ENCODE measurements at regions not wholly inside any gene's neighbourhood (a gene's known extent, or its start where the extent isn't known, plus 50 kb on each side); places are given as distances from the start of the nearest gene placed in this dataset.

DNA sequence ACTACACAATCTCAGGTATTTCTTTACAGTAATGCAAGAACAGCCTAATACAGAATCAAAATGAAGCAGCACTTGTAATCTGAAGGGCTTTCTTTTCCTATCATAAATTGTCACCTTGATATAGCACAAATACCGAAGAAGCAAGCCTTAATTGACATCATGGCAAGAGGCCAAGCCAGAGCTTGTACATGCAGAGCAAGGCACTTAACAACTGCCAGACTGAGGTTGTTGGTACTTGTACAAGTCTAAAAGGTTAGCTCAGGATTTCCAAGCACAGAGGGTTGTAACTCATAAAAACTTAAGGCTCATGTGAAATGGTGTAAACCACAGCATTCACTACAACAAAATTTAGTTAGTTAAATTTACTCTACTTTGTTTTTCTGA, 158.8 kb upstream of the SPEF2 start:
- peak; percentile 59 for ATAC-seq

DNA sequence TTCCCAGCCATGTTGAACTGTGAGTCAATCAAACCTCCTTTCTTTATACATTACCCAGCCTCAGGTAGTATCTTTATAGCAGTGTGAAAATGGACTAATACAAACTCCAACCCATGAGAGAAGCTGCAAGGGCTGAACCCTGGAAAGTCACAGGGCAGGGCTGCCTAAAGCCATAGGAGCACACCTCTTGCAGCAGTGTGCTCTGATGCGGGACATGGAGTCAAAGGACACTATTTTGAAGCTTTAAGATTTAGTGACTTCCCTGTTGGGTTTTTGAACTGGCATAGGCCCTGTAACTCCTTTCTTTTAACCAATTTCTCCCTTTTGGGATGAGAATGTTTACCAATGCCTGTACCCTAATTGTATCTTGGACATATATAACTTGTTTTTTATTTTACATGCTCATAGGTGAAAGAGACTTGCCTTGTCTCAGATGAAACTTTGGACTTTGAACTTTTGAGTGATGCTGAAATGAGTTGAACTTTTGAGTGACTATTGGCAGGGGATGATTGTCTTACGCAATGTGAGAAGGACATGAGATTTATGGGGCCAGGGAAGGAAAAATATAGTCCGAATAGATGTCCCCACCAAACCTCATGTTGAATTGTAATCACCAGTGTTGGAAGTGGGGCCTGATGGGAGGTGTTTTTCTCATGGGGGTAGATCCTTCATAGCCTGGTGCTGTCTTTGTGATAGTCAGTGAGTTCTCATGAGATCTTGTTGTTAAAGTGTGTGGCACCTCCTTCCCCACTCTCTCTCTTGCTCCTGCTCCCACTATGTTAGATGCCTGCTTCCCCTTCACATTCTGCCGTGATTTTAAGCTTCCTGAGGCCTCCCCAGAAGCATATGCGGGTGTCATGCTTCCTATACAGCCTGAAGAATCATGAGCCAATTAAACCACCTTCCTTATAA, 159.5 kb upstream of the SPEF2 start:
- H3K4me1 ChIP-seq: no peaks in the 10 kb centered on the region
- intact Hi-C loops (cut with DNase I): no loop called here
- DNase-seq (no peak), ATAC-seq (peak; percentile 12)
- H3K4me3 ChIP-seq: no peak overlapping the region
- no peaks in the 10 kb centered on the region for H3K36me3 ChIP-seq
- no peak overlapping the region for H3K27ac ChIP-seq
- H3K27me3 ChIP-seq: no peaks in the 10 kb centered on the region
- TF ChIP-seq CTCF (IDR thresholded peaks at IDR 0.05): no peak
- no peaks in the 10 kb centered on the region for H3K9me3 ChIP-seq

More for the DNA sequence above, 158.8 kb upstream of the SPEF2 start:
- Histone ChIP-seq H3K4me1 (no peaks in the 10 kb centered on the region), H3K27ac (no peak overlapping the region), H3K4me3 (no peak overlapping the region), H3K9me3 (no peaks in the 10 kb centered on the region), H3K36me3 (no peaks in the 10 kb centered on the region), H3K27me3 (no peaks in the 10 kb centered on the region)
- DNase-seq: no peak
- no peak for TF ChIP-seq CTCF (IDR thresholded peaks at IDR 0.05)
- intact Hi-C loops (cut with DNase I): no loop called here

DNA sequence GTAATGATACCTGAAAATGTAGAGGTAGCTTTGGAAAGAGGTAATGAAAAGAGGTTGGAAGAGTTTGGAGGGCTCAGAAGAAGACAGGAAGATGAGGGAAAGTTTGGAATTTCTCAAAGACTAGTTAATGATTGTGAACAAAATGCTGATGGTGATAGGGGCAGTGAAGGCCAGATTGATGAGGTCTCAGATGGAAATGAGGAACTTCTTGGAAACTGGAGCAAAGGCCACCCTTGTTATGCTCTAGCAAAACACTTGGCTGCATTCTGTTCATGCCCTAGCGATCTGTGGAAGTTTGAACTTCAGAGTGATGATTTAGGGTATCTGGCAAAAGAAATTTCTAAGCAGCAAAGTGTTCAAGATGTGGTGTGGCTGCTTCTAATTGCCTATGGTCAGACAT, 161.2 kb upstream of the SPEF2 start:
- Histone ChIP-seq H3K27me3 (no peaks in the 10 kb centered on the region), H3K9me3 (no peaks in the 10 kb centered on the region), H3K4me1 (no peaks in the 10 kb centered on the region), H3K27ac (no peak overlapping the region), H3K36me3 (no peaks in the 10 kb centered on the region), H3K4me3 (no peak overlapping the region)
- intact Hi-C loops (cut with DNase I): no loop called here
- DNase-seq (no peak), ATAC-seq (no peak)
- no peak for TF ChIP-seq CTCF (IDR thresholded peaks at IDR 0.05)

DNA sequence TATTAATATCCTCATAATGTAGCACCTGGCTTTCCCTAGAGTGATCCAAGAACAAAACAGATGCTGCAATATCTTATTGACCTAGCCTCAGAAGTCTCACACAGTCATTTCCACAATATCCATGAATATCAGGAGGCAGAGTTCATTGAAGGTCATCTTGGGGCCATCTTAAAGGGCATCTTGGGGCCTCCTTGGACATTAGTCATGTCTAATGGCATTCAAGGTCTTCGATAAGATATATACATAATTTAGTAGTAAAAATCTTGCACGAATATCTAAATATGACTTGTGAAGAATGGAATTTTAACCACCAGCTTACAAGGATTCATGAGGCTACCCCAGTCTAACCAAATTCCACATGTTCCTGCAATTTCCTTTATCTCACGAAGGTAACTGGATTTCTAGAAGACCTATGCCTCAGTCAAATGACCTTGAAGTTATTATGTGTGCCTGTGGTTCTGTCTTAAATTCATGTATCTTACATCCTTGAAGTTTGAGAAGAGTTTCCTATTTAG, 163.6 kb upstream of the SPEF2 start:
- H3K9me3 ChIP-seq: no peaks in the 10 kb centered on the region
- DNase-seq: no peak
- intact Hi-C loops (cut with DNase I): no loop called here
- no peaks in the 10 kb centered on the region for H3K27me3 ChIP-seq
- TF ChIP-seq CTCF (IDR thresholded peaks at IDR 0.05): no peak
- no peak overlapping the region for H3K27ac ChIP-seq
- no peak overlapping the region for H3K4me3 ChIP-seq
- no peaks in the 10 kb centered on the region for H3K36me3 ChIP-seq
- no peaks in the 10 kb centered on the region for H3K4me1 ChIP-seq
- no peak for ATAC-seq

- peak; percentile 23 for ATAC-seq
- no peaks in the 10 kb centered on the region for H3K4me1 ChIP-seq
These were observed 173.7 kb upstream of the SPEF2 start for GRCh38 chr5:35443803-35444595.

More at GRCh38 chr5:35443803-35444595, 173.7 kb upstream of the SPEF2 start:
- TF ChIP-seq CTCF (IDR thresholded peaks at IDR 0.05): no peak
- H3K27ac ChIP-seq: no peak overlapping the region
- H3K4me3 ChIP-seq: no peak overlapping the region
- H3K27me3 ChIP-seq: no peaks in the 10 kb centered on the region
- DNase-seq: no peak
- H3K36me3 ChIP-seq: no peaks in the 10 kb centered on the region
- intact Hi-C loops (cut with DNase I): no loop called here
- no peaks in the 10 kb centered on the region for H3K9me3 ChIP-seq
